Suprapubic skin (tissue), 3 donors: ENCODE measurements at regions not wholly inside any gene's neighbourhood (a gene's known extent, or its start where the extent isn't known, plus 50 kb on each side); places are given as distances from the start of the nearest gene placed in this dataset.

Experiments
- CTCF ChIP-seq, 2 donors: fragments of 200-600 bp in 1 of 2; fragments of 450-650 bp in 1 of 2; sonication (generic) in 1 of 2; IDR thresholded peaks; one replicate each; pipeline ENCODE4 v1.5.1; 2016 to 2019; ENCODE audit warnings: antibody characterized with exemption in 2 of 2, mild to moderate bottlenecking in 1 of 2, moderate library complexity in 1 of 2
- POLR2AphosphoS5 ChIP-seq, 3 donors: sonication (generic); formaldehyde crosslinking; IDR thresholded peaks; one replicate each; pipeline ENCODE4 v1.6.1; 2017; ENCODE audit warnings: antibody characterized with exemption in 3 of 3

DNA sequence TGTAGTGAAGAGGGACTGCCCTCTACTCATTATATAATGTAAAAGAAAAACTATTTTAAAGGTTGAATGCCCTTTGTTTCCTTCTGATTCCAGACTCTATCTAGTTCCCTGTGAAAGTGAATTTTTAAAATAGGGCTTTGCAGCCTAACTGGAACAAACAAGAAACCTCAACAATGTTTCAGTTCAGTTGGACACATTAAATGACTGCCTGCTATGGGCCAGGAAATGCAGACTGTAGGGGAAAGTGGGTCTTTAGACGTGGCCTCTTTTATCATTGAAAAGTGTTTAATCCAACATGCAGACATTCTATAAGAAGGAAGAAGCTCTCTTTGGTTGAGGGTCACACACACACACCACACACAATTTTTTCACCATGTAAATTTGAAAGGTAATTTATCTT, 289.1 kb downstream of the ICE1 start:
- TF ChIP-seq POLR2AphosphoS5 (IDR thresholded peaks at IDR 0.05): no peak
- TF ChIP-seq CTCF (IDR thresholded peaks at IDR 0.05): no peak
